Endothelial cell (in vitro differentiated cells): ENCODE measurements at regions not wholly inside any gene's neighbourhood (a gene's known extent, or its start where the extent isn't known, plus 50 kb on each side); places are given as distances from the start of the nearest gene placed in this dataset.

ENCODE experiments used
- DNase-seq: peaks from one replicate; pipeline ENCODE4 v3.0.0; 2021; ENCODE audit warnings: low spot score
- H3K27ac Mint-ChIP-seq: one replicate; pipeline ENCODE4 v1.8.0; 2021; ENCODE audit warnings: mixed read lengths, inconsistent platforms; ENCODE audit not compliant: unreplicated experiment
- H3K27me3 Mint-ChIP-seq: one replicate; pipeline ENCODE4 v1.8.0; 2021; ENCODE audit warnings: mild to moderate bottlenecking, moderate library complexity, mixed read lengths, inconsistent platforms; ENCODE audit not compliant: unreplicated experiment
- H3K36me3 Mint-ChIP-seq: one replicate; pipeline ENCODE4 v1.8.0; 2021; ENCODE audit warnings: mild to moderate bottlenecking, low read depth, mixed read lengths, inconsistent platforms; ENCODE audit not compliant: unreplicated experiment
- H3K4me1 Mint-ChIP-seq: one replicate; pipeline ENCODE4 v1.8.0; 2021; ENCODE audit warnings: mild to moderate bottlenecking, mixed read lengths, inconsistent platforms; ENCODE audit not compliant: unreplicated experiment
- H3K4me3 Mint-ChIP-seq: one replicate; pipeline ENCODE4 v1.8.0; 2021; ENCODE audit warnings: mild to moderate bottlenecking, mixed read lengths, inconsistent platforms; ENCODE audit not compliant: unreplicated experiment
- H3K9me3 Mint-ChIP-seq: one replicate; pipeline ENCODE4 v1.8.0; 2021; ENCODE audit warnings: mixed read lengths, inconsistent platforms; ENCODE audit not compliant: unreplicated experiment
- TF ChIP-seq, protein P1 (sequence below): fragments of 200-600 bp; sonication (generic); IDR thresholded peaks from one replicate; pipeline ENCODE4 v1.5.0; 2021; ENCODE audit warnings: antibody characterized with exemption; ENCODE audit not compliant: unreplicated experiment

DNA sequence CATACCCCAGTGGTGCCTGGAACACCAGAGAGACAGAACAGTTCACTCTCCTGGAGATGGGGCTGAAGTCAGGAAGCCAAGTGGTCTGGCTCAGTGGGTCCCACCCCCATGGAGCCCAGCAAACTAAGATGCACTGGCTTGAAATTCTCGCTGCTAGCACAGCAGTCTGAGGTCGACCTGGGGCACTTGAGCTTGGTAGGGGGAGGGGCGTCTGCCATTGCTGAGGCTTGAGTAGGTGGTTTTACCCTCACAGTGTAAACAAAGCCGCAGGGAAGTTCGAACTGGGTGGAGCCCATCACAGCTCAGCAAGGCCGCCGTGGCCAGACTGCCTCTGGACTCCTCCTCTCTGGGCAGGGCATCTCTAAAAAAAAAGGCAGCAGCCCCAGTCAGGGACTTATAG, 272.0 kb downstream of the KLF13 start:
- H3K4me3 Mint-ChIP-seq, result no peak overlapping the region

DNA sequence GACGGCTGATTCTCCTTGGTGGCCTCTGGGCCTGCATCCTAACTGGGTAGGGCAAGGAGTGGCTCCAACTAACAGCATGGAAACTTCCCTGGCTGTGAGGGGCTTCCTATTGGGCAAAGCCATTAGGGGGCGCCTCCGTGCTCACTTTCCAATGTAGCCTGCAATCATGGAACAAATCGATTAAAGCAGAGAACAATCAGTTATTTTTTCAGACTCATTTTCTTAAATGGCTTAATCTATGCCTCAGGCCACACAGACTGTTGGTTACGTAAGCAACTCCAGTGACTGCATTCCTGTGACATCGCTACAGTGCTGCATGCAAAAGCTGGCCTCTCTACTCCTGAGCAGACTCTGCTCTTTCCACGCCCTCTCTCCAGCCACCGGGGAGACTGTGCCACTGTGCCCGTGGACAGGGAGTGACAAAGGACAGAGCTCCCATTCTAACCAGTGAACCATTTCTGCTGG, 278.9 kb downstream of the KLF13 start:
- Mint-ChIP-seq H3K27ac (no peak overlapping the region), H3K36me3 (no peaks in the 10 kb centered on the region), H3K4me1 (peaks cover 14% of the 10 kb centered on the region), H3K27me3 (peaks cover 4% of the 10 kb centered on the region), H3K9me3 (no peaks in the 10 kb centered on the region), H3K4me3 (no peak overlapping the region)
- TF ChIP-seq, protein P1, sequence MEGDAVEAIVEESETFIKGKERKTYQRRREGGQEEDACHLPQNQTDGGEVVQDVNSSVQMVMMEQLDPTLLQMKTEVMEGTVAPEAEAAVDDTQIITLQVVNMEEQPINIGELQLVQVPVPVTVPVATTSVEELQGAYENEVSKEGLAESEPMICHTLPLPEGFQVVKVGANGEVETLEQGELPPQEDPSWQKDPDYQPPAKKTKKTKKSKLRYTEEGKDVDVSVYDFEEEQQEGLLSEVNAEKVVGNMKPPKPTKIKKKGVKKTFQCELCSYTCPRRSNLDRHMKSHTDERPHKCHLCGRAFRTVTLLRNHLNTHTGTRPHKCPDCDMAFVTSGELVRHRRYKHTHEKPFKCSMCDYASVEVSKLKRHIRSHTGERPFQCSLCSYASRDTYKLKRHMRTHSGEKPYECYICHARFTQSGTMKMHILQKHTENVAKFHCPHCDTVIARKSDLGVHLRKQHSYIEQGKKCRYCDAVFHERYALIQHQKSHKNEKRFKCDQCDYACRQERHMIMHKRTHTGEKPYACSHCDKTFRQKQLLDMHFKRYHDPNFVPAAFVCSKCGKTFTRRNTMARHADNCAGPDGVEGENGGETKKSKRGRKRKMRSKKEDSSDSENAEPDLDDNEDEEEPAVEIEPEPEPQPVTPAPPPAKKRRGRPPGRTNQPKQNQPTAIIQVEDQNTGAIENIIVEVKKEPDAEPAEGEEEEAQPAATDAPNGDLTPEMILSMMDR, result peak; percentile 22
- DNase-seq, result peak; percentile 35

More for the DNA sequence above, 272.0 kb downstream of the KLF13 start:
- DNase-seq, result no peak
- TF ChIP-seq, protein P1, result no peak
- Mint-ChIP-seq H3K36me3 (no peaks in the 10 kb centered on the region), H3K27me3 (peaks cover 4% of the 10 kb centered on the region), H3K9me3 (no peaks in the 10 kb centered on the region), H3K4me1 (no peaks in the 10 kb centered on the region), H3K27ac (no peak overlapping the region)

DNA sequence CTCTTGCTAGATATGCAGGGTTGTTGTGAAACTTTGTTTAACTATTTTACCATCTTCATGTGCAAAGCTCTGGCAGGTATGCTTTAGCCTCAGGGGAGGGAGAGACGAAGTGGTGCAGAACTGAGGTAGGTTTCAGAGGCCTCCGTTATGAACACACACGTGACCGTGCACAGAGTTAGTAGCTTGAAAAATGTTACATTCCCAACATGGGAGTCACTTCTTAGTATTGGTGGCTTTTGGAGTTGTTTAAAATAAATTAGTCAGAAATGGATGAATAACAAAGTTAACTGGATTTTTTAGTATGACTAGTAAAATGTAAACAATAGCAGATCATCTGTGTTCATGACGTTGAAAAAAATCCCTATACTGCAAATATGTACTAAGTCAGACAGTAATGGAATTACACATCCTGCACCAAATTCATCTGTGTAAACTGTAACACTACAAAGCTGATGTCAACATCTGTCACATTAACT, 279.6 kb downstream of the KLF13 start:
- Mint-ChIP-seq H3K4me1 (peaks cover 14% of the 10 kb centered on the region), H3K4me3 (no peak overlapping the region), H3K36me3 (no peaks in the 10 kb centered on the region), H3K9me3 (no peaks in the 10 kb centered on the region), H3K27me3 (peaks cover 4% of the 10 kb centered on the region), H3K27ac (no peak overlapping the region)
- TF ChIP-seq, protein P1, result no peak
- DNase-seq, result no peak

DNA sequence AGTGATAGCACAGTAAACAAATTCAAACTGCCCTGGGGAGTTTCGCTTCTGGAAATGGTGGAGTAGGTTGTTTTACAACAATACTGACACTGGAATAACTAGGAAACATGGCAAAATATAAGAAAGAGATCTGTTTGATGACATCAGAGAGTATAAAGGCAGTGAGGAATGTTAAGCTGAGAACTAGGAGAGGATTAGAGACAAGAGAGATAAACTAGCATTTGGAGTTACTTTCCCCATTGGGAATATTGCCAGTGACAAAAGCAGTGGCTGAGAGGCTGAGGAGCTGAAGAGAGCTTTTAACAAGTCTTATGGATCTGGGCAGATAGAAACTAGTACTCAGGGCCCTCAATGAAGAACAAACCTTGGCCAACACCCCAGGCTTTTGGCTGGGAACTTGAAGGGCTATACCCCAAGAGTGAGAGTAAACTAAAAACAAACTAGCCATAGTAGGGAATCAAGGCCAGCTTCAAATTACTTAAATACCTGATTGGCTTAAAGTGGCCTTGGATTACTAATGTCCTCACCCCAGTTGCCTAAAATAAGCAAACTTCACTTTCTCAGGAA, 280.4 kb downstream of the KLF13 start:
- TF ChIP-seq, protein P1, result no peak
- no peak for DNase-seq
- H3K9me3 Mint-ChIP-seq, result no peaks in the 10 kb centered on the region
- peaks cover 4% of the 10 kb centered on the region for H3K27me3 Mint-ChIP-seq
- H3K36me3 Mint-ChIP-seq, result no peaks in the 10 kb centered on the region
- H3K27ac Mint-ChIP-seq, result no peak overlapping the region
- no peak overlapping the region for H3K4me3 Mint-ChIP-seq
- peaks cover 14% of the 10 kb centered on the region for H3K4me1 Mint-ChIP-seq

DNA sequence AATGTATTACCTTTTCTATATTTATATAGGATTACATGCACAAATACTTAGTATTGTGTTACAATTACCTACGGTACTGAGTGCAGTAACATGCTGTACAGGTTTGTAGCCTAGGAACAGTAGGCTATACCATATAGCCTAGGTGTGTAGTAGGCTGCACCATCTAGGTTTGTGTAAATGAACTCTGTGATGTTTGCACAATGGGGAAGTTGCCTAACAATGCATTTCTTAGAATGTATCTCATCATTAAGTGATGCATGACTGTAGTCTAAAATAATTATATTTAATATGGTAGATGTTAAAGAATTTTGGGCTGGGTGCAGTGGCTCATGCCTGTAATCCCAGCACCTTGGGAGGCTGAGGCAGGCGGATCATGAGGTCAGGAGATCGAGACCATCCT, 281.0 kb downstream of the KLF13 start:
- Mint-ChIP-seq H3K9me3 (no peaks in the 10 kb centered on the region), H3K4me3 (no peak overlapping the region), H3K36me3 (no peaks in the 10 kb centered on the region), H3K27me3 (peaks cover 4% of the 10 kb centered on the region), H3K27ac (no peak overlapping the region), H3K4me1 (peaks cover 14% of the 10 kb centered on the region)
- TF ChIP-seq, protein P1, result no peak
- no peak for DNase-seq
